ENCODE measurements at regions not wholly inside any gene's neighbourhood (a gene's known extent, or its start where the extent isn't known, plus 50 kb on each side); places are given as distances from the start of the nearest gene placed in this dataset.

DNA sequence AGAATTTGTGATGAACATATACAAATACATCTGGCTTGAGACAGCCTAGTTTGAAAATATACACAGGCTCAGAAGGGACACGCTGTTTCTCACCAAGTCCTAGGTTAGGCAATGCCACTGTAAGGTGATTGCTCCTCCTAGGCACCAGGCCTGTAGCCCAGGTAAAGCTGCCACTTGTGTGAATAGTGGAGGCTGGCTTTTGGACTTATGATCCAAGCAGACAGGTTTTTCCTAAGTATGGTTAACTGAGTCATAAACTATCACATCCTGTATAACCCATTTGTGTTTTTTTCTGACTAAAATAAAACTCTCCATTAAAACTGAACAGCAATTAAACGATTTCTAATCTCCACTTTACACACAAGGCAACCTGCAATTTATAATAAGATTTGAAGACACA lies 81.0 kb downstream of the SEMA4F start:
- no peak for DNase-seq

DNA sequence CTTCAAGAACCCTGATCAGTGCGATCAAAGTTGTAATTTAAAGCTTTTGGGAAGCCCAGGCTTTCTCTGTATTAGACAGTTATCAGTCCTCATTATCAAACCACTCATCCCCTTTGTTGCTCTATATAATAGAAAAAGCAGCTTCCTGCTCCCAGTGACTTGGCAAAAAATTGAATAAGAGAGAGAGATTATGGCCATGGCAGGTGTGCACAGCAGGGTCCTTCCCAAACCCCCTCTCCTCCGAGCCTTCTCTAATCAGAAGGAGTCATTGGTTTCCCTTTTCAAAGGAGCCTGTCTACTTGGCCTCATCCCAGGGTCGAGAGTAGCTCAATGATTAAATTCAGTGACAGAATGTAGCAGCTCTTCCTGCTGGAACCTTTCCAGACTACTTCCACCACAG lies 81.5 kb downstream of the SEMA4F start:
- DNase-seq = no peak

DNA sequence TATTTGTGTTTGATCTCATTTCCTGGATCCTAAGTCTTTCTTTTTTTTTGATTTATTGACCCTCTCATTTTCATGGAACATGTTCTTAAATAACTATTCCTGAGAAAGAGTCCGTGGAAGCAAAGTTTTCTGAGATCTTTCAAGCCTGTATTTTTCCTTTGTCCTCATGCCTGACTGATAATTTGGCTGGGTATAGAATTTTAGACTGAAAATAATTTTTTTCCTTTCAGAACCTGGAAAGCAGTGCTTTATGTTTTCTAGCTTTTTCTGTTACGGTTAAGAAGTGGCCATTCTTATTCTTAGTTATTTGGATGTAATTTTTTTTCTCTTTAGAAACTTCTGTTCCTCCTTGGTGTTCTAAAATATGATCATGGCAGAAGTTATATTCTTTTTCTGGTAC lies 82.5 kb downstream of the SEMA4F start:
- no peak for DNase-seq

DNA sequence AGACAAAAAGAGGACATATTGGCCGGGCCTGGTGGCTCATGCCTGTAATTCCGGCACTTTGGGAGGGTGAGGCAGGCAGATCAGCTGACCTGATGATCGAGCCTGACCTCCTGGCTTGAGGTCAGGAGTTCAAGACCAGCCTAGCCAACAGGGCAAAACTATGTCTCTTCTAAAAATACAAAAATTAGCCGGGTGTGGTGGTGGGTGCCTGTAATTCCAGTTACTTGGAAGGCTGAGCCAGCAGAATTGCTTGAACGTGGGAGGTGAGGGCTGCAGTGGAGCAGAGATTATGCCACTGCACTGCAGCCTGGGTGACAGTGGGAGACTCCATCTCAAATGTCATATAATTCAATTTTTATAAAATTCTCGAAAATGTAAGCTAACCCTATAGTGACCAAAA lies 84.5 kb downstream of the SEMA4F start:
- no peak for DNase-seq

DNA sequence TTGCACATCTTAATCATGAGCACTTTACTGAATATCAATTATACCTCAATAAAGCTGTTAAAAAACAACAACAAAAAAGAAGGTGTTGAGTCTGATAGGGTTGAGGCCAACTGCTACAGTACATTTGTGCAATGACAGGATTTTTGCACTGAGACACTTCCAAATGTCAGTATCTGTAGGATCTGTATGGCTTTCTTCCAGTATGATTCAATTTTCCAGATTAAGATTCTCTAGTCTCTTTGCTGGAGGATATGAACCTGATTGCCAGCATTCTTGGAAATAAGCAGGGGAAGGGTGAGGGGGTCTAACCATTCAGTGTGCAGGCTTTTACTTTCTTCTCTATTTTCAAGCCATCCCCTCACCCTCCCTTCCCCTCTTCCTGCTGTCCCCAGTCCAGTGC lies 85.1 kb downstream of the SEMA4F start:
- no peak for DNase-seq

DNA sequence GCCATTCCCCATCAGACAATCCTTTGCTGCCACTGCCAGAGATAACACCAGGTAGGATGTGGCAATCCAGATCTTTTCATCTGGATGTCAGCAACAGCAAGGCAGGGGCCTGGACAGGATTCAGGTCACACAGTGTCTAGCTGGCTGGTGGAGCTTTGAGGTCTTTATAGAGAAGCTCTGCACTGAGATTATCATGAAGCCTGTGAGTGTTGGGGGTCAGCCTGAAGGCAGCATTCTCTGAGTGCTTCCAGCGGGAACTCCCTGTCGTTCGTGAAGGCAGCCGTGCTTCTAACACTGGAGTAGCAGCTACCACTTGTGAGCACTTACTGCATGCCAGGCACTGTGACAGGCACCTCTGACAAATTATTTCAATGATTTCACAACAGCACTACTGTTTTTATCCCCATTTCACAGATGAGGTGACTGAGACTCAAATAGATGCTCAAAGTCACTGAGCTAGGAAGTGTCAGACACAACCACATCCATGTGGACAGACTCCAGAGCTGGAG lies 85.7 kb downstream of the SEMA4F start:
- DNase-seq = no peak

DNA sequence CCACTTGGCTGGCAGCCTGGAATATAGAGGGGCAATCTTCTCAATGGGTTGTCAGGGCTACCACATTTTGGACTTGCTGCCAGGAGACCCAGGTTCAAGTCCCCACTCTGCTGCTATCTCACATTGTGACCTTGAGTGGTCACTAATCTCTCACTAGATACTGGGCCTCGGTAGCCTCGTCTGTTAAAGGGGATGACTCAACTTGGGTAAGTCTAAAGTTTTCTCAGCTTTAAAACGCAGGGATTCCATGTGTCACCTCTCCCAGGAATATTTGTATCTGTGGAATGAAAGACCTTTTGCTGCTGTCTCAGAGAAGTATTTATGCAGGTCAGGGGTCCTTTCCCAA lies 86.3 kb downstream of the SEMA4F start:
- DNase-seq = no peak

DNA sequence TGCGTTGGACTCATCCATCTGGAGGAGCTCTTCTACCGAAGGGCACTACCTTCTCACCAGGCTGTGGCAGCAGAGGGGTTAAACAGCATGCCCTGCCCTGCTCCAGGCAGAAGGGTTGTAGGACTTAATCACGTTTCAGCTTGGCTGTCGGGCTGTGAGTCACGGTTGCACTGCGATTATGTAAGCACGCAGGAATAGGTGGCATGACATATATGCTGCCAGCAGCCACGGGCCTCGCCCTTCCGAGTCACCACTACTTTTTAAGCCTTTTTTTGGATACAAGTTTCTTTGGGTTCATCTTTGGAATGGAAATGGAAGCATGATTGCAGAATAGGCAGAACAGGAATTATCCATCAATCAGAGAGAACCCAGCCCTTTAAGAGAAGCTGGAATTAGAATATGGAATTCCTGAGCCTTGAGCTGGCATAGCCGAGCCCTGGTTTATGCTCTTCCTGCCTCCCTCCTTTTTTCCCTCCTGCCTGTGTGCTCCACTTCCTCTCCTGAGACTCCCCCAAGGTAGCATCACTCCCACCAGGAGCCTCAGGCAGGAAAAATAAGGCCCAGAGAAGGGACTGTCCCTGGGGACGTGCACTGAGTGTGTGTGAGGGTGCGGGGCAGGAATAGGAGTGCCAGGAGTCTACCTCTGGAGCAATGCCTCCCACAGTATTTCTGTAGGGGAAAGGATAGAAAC lies 86.8 kb downstream of the SEMA4F start:
- no peak for DNase-seq

DNA sequence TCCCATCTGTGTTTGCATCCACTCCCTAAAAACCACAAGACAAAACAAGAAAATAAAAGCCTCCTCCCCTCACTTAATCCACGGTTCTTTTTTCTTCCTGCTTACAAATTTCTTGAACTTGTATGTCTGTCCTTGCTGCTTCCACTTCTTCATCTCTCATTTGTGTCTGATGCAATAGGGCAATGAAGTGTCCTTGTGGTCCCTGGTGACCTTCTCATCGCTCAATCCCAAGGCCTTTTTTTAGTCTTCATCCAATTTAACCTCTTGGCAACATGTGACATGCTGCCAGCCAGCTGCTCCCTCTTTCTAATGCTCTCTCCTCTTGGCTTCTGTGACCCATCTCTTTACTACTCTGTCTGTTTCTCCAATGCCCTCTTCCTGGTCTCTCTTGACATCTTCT lies 87.6 kb downstream of the SEMA4F start:
- no peak for DNase-seq

DNA sequence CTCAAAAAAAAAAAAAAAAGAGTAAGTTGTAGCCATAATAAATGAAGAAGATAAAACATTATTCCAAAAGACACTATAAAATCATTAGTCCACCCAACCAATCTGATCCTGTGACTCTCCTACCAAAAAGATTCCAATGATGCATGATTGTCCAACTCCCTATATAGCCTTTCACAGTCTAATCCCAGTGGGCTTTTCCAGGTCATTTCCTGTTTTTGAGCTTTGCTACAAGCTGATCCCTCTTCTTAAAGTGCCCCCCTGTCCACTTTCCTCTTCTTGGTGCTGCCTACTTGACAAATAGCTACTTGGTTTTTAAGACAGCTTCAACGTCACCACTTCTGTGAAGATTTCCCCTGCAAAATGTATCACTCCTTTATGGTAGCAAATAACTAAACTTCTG lies 88.4 kb downstream of the SEMA4F start:
- DNase-seq = no peak

DNA sequence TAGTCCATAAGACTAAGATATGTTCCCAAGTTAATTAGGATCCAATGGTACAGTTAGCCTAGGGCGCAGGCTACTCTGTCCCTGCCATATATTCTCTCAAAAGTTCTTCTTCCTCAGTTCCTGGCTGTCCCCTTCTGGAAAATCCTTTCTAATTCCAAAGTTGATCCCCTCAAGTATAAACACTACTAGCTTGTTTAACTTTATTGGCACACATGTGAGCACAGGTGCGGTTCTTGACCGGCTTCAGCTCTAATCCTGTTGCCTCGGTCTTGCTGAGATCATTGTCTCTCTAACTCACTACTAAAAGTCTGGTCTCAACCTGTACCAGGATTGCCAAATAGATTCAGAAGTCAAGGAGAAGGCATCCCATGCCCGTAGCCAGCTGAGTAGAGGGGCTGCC lies 89.0 kb downstream of the SEMA4F start:
- no peak for DNase-seq

DNA sequence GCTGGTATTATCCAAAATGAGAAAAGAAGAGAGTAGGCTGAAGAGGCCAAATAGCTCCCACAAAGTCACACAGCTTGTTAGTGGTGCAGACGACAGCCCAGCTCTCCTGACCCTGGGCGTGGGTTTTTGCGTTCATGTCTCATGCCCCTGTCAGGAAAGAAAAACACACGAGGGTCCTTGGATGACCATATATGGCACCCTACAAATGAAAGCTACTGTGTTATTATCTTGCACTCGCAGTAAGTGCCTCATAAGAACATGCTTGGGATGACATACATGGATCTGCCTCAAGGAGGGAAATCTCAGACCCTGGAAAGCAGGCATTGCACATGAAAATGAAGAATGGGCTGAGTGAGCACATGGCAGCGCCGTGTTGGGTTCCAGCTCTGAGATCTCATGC lies 89.7 kb downstream of the SEMA4F start:
- no peak for DNase-seq

DNA sequence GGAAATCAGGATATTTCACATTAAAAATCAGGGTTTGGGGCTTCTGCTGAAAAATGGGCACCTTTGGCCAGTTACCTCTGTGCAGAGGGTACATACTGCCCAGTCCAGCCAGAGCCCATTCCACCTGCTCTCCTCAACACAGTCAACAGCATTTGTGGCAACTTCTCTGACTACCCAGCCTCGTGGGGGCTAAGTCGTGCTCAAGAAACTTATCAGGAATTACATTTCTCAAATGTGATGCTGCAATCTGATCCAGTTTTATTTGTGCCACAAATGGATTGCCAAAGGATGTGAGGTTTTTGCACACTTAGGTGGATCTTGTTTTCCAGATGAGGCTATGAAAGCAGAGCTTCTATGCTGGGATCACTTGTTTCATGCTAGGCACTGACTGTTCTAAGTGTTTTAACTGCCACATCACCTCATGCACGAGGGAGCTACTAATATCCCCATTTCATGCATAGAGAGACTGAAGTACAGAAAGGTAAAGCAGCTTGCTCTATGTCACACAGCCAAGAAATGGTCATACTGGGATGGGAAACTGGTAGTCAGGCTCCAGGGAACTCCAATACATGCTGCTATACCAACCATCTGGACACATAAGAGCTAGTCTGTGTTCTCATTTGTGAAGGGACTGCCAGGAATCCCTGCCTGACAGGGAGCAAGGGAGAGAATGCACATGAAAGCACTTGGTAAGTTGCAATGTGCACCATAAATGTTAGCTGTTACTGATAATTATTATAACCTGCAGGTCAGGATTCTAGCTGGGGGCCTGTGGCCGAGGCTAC lies 89.0 kb upstream of the HK2 start:
- no peak for DNase-seq

DNA sequence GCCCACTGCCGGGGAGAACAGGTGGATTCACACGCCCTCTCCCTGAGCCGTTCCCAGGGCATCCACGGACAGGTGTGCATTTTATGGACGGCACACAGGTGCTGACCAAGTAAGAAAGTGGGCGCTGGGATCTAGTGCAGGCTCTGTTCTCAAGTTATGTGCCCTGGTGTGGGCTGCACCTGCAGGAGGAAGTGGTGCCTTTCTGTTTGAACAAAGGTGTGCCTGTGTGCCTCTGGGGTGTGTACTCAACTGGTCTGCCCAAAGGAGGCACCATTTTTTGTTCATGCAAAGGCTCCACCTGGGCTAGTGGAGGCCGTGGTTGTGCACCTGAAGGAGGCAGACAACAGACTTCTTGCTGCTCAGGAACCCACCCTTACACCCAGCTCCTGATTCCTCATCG lies 88.2 kb upstream of the HK2 start:
- DNase-seq = peak in 1 of 2 experiments; percentile 6

DNA sequence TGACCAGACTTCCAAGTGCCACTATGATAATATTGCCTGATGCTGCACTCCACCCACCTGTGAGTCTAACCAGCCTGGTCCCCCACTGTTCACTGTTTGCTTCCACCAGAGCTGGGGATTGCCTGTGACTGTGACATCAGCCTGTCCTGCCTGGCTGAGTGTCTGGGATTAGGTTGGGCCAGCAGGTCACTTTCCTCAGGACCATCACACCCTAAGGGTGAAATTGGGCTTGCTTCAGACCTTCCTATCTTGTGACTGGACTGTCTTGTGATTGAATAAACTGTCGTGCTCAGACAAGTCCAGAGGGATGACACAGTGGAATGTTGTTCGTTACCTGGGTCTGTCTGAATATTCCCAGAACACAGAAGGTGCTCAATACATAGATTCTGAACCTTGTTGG lies 87.4 kb upstream of the HK2 start:
- no peak for DNase-seq

DNA sequence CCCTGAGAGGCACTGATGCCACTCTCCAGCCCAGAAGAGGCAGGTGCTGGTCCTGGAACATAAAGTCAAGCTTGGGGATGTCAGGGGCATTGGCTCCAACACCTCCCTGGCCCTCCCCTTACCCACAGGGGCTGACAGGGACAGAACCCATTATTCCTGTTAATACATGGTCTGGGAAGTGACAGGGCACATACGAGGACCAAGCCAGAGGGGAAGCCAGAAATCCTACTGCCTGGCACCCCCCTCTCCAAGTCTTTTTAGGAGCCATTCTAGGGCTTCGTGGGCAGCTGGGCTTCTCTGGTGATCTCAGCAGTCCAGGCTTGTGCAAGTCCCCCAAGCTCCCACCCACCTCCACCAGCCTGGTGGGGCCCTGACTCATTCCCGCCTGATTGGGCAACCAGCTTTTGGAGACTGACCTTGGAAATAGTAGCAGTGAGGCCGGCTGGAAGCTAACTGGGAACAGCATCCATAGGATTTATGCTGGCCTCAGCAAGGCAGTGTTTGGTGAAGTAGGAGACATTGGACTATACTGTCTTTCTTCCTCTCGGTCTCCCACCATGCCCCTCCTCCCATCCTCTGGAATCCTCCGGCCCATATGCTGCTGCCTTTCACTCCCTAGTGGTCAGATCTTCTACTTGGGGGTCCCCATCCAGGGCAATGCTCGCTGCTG lies 86.4 kb upstream of the HK2 start:
- DNase-seq = no peak

DNA sequence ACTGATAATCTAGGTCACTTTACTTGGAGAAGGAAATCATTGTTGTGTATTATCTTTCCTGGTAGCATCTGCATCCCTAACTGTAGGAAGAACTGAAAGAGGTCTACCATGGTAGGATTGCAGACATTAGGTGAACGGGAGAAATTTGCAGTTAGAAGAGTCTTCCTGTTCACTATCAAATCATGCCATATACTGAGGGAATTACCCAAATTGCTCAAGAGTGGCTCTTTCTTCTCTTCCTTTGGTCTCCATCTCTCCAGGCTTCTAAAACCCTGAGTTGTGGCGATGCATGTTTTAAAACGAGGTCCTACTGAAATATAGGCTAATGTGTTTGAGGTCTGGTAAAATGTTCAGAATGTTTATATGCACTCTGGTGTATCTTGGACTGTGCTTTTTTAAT lies 85.3 kb upstream of the HK2 start:
- no peak for DNase-seq

DNA sequence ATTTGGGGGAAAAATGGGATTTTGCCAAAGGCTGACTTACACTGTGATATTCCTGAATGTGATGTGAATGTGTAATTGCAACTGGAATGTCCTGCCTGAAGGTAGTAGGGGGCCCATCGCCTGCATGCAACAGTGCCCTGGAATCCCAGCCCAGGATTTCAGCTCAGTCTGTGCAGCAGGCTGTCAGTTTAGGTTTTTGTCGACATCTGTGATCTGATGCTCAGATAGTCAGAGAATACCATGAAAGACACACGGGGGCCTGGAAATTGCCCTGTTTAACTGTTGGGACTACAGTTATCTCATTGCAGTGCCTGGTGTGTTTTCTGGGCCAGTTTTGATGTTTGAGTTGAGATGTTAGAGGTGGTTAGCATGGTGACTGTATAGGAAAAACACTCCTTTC lies 84.5 kb upstream of the HK2 start:
- DNase-seq = no peak

DNA sequence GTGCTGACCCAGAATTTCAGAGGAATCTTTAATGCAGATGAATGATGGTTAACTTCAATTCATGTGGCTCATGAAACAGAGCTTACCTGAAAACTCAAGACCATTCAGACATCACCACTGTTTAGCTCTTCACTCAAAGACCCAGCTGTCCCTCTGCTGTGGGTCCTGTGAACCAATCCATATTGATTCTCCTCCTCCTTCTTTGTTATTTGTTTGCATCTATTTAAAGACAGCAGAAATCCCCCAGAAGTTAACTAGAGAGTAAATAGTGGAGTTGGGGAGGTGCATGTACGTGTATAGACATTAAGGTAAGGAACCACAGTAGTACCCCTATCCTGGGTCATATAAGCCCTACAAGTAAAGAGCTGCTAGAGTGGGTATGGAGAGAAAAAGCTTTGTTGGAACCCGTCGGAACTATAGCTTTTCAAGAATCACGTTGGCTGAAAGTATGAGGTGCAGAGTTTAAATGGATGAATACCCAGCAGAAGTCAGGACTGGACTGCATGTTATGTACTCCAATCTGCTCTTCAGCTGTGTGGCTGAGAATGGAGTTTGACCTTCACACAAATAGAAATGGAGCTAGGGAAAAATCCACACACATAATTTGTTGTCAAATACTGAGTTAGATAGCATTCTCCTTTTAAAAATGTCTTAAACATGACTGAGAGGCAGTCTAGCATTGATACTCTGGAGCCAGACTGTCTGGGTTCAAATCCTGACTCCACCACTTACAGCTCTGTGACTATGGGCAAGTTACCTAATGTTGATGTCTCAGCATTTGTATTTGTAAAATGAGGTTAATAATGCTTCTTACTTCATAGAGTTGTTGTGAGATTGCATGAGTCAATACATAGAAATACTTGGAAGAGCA lies 81.7 kb upstream of the HK2 start:
- DNase-seq = no peak

DNA sequence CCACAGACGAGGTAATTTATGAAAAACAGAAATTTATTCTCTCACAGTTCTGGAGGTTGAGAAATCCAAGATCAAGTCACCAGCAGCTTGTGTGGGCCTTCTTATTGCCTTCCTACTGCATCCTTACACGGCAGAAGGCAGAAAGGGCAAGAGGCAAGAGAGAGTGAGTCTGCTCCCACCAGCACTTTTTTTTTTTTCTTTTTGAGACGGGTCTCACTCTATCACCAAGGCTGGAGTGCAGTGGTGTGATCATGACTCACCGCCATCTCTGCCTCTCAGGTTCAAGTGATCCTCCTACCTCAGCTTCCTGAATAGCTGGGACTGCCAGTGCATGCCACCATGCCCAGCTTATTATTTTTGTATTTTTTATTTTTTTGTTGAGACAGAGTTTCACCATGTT lies 78.5 kb upstream of the HK2 start:
- DNase-seq = no peak

DNA sequence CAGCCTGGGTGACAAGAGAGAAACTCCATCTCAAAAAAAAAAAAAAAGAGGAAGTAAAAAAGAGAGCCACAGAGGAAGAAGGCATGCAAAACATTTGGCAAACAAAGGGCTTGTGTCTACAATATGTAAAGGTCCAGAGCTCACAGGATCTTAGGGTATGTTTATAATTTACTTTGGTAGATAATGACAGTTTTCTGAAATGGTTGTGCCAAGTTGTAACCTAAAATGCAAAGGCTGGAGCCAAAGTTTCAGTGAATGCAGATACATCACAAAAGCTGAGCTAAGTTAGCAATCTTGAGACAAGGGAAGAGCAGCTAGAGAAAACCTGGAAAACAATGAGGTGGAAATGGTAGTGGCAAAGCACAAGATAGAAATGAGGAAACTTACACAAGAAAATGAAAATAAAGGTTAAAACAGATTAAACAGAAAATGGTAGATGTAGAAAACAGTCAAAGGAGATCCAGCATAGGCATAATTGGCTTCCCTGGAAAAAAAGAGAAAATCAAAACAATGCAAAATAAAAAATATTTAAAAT lies 77.5 kb upstream of the HK2 start:
- DNase-seq = peak; percentile 60 to 69

DNA sequence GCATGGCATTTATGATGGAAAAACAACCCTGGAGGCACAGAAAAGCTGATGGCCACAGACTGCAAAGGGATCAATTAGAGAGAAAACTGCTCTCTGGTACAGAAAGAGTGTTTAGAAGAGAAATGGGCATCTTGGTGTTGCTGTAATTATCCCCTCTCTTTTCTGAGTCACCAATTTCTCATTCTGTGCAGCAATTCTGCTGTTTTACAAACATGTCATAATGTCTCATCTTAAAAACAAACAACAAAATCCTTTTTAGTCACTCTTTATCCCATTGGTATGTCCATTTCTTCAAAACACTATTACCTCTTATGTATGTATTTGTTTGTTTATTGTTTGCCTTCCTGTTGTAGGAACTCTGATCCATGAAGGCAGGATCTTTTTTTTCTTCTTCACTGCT lies 73.9 kb upstream of the HK2 start:
- no peak for DNase-seq
